NCI-H69 (cell line): ENCODE measurements at regions not wholly inside any gene's neighbourhood (a gene's known extent, or its start where the extent isn't known, plus 50 kb on each side); places are given as distances from the start of the nearest gene placed in this dataset.

Experiments
- DNase-seq: peaks from one replicate; lab custom pipeline; 2025; lab: John Stamatoyannopoulos, UW

DNA sequence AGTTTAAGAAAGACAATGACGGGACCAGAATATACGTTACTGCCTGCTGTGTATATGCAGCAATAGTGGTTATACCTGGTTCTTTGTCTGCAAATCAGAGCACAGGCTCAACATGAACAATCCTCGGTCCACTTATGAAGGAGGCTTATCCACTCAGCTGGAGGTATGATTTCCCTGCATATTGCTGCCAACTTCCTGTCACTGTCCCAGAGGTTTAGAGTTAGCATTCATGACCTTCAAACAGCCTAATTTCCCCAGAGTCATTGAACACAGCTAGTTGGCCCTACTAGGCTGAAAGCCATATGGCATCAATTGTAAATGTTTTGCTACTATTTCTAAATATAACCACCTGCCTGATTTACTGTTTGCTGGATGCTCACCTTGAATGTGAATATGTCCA is 224.9 kb upstream of the ZNF717 start:
- DNase-seq: peak; percentile 96

DNA sequence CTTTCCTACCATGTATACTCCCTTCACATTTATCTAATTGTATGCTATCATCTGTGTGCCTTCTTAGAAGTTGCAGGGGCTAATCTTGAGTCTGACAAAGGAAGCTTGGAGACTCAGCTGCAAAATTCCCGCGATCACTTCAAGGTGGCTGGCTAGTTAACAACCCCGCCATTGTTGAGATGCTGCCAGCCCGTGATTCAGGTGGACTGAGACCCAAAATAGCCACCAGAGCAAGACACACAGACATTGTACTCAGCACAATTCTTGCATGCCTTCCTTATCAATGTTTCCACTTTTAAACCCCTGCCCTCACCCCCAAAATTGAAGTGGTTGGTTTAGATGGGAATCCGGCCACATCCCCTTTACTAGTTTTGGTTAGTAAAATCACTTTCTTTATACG is 225.8 kb upstream of the ZNF717 start:
- DNase-seq: peak; percentile 32

DNA sequence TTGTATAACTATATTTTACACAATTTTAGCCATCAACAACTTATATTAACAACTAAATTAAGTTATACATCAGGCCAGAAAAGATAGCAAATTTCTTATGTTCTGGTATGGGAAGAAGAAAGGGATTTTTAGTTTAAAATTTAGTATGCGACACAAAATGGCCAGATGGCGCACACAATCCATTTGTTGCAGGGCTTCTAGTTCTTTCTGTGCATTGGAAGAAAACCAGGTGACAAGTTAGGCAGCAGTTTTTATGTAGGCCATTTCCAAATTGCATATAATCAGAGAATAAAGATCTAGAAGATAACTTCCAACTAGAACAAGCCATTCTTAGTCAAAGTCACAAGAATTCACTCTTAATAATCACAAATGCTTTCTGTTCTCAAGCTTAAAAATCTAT is 230.1 kb upstream of the ZNF717 start:
- DNase-seq: no peak

DNA sequence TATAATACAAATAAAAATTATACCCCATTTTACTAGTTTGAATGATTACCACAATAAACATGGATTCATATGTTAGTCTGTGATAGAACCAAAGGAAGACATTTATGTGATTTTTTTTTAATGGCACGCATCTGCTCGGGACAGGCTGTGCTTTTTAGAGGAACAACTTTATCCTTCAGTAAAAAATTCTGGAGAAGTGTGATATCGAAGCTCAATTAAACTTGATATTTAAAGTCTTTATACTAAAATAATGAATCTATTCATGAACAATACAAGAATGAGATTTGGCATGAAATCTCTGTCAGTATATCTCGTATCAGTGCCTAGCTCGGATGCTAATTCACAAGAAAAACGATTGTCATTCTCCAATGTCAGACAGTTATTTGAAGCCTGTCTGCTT is 230.8 kb upstream of the ZNF717 start:
- no peak for DNase-seq

DNA sequence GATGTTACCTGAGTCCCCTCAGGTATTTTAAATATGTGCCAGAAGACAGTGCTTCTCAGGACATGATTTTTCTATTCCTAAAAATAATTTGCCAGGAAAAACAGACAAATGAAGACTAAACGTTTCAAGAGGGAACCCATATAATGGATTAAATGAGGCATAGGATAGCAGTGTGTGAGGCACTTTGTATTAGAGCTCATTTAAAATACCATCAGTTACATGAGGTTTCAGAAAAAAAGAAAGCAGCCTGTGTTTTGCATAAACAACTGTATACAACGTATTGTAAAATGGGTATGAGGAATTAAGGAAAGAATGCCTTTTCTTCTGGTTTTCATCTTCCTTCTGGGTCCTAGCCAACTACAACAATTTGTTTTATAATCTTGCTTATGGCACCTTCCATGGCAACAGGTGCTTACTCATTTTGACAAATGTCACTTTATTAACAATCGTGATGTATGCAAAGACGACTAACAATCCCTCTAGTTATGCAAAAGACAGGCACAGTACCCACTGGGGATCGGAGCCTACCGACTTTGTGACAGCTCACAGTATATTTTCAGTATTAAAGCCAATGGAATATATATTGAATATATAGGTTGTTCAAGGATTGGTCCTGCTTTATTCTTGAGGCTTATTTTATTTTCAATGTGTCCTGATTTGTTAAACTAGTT is 231.6 kb upstream of the ZNF717 start:
- no peak for DNase-seq

DNA sequence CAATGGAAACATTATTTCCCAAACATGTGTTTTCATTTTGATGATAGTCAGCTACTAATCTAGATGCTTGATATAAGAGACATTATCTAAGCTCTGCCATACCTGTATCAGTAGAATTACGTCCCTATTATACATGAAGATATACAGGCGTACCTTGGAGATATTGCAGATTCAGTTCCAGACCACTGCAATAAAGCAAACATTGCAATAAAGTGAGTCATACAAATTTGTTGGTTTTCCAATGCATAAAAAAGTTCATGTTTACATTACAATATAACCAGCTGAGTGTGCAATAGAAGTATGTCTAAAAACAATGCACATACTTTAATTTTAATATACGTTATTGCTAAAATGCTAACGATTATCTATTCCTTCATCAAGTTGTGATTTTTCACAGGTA is 236.0 kb upstream of the ZNF717 start:
- no peak for DNase-seq

DNA sequence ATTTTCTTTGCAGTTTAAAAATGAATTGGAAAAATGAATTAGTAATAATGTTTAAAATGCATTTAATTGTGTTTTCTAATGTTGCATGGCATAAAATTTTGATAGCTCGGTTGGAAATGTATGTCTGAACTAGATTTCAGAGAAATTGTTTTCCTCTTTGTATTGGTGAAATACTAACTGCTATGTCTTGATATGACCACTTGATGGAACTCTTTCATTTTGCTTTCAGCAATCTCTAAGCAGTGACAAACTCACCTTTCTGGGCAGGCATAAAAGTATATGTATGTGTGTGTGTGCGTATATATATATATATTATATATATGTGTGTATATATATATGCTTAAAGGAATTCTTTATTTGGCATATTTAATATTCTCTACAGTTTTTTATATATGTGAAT is 239.3 kb upstream of the ZNF717 start:
- DNase-seq: peak; percentile 59

DNA sequence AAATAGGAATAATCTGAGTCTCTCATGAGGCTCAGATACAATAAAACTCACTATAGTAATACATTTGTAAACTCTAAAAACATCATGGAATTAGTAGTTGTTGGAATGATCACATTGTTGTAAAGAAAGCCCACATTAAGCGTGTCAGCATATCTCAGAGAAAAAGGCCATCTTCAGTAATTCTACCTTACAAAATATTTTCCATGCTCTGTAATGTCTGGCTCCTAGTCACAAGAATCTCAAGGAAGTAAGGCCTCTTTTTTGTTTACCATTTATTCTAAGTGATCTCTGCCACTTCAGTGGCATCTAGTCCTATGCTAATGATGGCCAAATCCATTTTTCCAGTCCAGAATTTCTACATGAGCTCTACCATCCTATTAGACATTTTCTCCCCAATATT is 240.2 kb upstream of the ZNF717 start:
- no peak for DNase-seq

DNA sequence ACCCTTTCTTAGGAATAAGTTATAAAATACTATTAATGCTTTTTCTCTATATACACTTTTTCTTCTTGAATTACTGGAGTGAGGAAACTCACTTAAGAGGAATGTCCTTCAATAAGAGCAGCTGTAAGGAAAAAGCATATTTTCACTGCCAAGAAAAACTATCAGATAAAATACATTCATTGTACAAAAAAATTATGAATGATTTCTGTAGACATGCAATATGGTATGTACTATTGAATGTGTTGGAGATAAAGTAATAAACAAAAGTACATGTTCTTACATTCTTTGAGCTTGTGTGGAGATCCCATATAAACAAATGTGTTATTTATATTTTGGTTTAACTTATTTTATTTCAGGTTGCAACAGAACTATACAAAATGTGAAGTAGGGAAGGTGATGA is 241.0 kb upstream of the ZNF717 start:
- DNase-seq: no peak

DNA sequence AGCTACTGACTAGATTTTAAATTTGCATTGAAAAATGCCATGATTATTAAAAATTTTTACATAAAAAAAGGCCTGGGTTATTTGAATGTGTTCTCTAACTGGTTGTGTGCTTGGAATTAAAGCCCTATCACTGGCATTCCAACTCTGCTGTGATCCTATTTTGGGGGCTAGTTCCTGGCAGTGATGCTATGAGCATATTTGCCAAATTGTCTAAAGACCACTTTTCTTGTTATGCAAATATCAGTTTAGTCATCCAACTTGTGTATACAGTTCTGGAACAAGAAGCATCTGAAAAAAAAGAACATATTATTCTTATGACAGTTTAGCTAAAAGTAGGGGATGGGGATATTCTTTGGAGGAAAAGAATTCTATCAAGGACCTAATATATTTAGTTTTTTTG is 243.4 kb upstream of the ZNF717 start:
- DNase-seq: no peak

DNA sequence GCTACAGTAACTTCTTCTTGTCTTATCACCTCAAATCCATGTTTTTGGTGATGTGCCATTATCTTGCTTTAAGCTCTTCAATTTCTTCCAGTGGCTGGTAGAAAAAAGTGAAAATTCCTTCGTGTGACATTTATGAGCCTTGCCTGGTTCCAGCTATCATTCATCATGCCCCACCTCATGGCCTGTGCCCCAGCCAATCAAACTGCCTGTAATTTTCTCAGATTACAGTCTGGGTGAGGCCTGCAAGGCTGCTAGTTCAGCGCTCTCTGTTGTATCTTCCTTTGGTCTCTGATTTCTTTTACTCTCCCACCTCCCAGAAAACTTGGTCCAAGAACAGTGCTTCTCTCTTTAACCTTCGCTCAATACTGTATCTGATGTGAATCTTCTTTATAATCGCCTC is 249.3 kb upstream of the ZNF717 start:
- no peak for DNase-seq

DNA sequence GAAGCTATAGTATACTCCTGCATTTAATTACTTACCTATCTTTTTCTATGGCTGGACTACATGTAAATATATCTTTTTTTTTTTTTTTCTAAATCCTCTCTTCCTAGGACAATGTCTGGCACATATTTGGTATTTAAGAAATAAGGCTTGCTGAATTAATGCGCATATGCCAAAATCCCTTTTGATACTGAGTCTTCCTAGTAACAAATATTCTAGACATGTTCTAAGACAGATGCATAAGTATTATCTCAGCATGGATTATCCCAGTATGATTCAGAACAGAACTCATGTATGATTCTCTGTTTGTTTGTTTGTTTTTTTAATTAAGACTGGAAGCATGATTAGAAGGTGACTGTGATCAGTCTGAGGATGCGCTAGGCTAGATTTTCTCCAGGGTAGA is 249.8 kb upstream of the ZNF717 start:
- no peak for DNase-seq

DNA sequence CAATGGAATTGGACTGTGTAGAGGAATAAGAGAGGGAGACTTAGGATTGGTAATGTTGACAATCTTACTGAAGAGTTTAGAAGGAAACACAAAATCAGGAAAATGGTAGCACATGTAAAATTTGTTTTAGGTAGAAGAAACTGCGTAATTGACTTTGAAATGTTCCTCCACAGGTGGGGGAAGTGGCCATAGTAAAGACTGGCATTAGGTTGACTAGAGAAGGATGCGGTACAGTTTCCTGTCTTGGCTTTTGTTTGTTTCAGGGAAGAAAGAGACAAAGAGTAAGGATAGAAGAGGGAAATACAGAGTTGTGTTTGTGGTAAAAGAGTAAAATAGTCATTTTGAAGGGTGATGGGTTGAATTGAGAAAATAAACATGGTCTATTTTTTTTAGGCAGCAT is 253.6 kb upstream of the ZNF717 start:
- DNase-seq: peak; percentile 63

DNA sequence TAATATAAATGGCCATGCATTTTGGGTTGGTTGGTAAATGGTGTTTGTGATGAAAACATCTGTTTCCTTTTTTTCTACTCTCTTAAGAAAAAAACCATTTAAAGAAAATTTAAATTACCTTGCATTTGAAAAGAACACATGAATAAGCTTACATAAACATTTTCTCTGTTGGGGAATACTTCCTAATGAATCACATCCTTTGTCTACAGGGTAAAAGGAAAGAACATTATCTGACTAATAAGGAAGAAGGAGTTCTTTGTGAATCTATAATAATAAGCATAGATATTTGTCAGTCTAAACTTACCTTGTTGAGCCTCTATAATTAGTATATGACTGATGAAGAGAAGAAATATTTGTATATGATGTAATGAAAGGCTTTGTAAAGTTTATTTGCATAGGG is 254.1 kb upstream of the ZNF717 start:
- DNase-seq: no peak

DNA sequence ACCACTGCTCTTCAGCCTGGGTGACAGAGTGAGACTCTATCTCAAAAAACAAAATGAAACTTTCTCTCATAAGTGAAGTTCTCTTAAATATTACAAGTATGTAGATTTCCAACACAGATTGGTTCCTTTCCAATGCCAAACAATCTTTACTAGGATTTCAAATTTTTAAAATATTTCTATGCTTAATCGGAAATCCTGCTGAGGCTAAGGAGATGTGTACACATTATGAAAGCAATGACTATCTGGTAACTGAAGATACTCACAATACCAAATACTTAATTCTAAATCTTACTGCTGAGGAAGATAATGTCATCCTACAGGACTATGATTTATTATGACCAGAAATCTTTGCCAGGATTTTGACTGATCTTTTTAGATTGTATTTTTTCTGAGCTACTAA is 255.6 kb upstream of the ZNF717 start:
- DNase-seq: no peak

DNA sequence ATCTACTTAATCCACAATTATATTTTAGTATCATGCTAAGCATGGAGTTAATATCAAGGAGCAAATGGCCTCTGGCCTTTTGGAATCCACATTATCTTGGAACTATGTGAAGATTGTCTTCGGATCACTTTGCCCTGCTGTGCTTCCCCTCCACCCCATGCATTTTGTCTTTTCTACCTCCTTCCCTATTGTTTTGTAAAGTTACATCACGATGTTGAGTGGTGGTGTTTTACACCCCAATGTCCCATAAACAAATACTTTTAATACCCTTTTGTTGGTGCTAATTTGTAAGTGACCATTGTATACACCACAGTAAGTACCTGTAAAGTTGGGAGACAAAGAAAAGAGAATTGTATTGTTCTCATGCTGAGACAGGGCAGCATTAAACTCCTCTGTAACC is 258.4 kb upstream of the ZNF717 start:
- no peak for DNase-seq

DNA sequence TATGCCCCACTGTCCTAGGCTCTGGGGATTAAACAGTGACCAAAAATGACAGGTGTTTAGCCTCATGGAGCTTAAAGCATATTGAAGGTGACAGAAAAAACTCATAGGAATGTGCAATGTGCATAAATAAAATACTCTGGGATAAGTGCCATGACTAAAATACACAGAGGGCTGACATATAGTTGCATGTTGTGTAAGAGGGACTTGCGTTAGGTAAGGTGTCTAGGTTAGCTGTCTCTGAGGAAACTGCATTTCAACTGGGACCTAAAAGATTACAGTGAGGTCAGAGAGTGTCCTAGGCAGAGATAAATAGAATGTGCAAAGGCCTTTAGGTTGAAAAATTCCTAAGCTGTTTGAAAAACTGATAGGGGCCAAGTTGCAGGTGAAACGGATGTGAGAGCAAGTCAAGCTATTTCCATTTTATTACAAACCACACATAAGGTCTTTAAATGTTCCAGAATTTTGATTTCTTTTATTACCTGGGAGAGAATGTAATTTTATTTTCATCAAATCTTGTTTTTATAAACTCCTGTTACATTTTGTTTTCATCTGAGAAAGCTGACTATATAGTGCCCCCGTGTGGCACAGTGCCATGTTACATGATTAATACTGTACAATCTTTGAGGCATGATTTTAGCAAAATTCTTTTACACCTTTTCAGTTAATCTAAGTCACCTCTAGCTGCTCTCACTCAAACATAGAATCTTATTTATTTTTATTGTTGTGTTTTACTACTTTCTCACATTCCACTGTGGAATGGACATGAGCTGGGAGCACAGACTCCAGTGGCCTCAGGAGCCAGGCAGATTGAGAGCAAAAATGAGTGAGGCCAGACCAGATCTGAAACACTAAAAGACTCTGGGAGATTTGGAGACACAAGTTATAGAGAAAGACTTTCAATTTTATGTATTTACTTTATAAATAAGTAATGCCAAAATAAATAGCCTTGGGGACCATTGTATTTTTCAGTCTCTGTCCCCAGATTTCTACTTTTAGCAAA is 259.6 kb upstream of the ZNF717 start:
- peak; percentile 37 for DNase-seq

DNA sequence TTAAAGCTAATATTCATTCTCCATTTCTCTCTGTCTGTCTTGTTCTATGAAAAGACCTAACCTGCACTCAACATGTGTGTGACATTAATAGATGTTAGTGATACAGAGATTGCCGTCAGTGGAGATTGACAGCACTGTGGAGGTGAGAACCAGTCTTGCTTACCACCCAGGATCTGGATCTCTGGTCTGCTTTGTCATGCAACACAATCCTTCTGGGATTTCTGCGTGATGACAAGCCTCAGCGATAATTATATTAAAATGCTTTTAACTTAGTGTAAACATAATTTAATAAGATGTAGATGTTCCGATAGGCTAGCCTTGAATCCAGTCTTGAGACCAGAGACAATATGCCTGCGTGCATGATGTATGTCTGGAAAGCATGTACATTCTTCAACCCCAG is 262.0 kb upstream of the ZNF717 start:
- DNase-seq: no peak

DNA sequence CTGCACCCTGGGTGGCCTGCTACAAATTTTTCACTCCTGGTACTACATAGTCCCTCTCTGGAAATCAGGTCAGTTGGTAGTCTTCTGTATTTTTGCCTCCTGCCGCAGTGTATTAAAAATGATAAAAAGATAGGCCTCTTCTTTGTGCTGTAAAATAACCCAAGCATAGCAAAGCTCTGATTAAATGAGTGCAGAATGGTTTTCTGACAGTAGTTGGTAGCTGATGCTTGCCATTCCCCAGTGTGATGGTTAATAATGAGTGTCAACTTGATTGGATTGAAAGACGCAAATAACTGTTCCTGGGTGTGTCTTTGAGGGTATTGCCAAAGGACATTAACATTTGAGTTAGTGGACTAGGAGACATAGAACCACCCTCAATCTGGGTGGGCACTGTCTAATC is 264.4 kb upstream of the ZNF717 start:
- no peak for DNase-seq

DNA sequence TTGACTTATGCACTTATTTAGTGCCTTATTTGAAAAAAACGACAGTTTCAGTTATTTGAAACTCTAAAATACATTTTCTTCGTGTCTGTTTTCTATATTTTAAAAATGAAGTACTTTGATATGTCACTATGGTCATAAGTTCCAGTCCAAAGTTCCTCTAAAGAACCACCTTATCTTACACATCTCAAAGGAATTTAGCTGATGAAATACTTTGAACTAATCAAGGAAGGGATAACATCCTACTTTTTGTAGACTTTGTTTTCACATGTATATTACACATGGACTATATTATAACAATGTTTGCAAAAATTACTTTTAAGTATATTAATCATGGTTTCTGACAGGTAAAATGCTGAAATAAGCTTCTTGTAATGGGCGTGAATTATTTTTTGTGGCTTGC is 265.8 kb upstream of the ZNF717 start:
- no peak for DNase-seq

DNA sequence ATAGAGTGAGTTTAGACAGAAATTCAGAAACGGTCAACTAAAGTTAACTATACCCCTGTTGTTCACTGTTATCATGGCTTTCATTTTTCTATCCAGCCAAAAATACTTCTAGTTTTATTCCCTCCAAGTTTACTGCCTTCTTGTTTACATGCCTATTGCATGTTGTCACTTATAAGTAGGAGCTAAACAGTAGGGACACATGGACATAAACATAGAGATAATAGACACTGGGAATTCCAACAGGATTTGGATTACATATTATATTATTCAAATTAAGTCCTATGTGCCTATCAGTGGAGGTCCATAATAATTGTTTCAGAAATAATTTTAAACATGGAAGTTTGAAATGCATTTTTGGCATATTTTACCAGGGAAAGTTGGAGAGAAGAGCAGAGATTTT is 269.1 kb upstream of the ZNF717 start:
- DNase-seq: no peak

DNA sequence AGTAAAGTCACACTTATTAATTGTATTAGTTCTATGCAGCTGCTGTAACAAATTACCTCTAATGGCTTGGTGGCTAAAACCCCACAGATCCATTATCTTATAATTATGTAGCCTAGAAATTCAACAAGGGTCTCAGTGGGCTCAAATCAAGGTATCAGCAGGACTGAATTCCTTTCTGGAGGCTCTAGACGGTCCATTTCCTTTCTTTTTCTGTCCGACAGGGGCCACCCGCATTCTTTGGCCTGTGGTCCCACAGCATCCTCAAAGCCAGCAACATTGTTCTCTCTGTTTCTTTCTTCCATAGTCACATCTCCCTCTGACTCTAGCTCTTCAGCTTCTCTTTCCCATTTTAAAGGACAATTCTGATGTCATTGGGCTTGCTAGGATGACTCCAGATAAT is 276.3 kb upstream of the ZNF717 start:
- DNase-seq: no peak

DNA sequence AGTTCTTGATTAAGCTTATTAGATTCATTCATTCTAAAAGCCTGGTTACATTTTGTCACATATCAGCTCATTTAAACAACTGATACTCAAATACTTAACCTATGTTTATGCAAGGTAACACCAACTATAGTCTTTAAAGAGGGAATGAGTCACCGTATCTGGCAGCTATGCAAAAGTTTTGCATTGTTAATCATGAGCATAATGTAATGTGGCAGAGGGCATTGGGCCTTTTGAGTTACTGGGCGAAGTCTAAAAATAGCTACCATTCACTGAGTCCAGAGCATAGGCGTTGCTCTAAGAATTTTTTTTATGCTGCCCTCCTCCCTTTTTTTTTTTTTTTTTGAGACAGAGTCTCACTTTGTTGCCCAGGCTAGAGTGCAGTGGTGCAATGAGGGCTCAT is 277.7 kb upstream of the ZNF717 start:
- peak; percentile 65 for DNase-seq

DNA sequence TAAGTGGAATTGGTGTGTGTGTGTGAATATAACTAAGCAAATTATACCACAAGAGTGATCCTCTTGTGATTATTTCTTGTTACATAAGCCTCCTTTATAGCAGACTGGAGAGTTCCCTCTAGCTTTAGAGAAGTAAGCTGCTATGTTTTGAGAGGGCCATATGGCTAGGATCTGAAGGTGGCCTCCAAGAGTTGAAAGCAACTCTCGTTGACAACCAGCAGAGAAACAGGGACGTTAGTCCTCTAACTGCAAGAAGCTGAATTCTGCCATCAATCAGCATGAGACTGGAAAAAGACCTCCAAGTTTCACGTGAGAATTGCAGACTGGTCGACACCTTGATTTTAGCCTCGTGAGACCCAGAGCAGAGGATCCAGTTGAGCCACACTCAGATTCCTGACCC is 278.5 kb upstream of the ZNF717 start:
- DNase-seq: peak; percentile 6
